SK-N-SH treated with all-trans-retinoic acid at 6 μM for 48 hours (cell line): ENCODE measurements at regions not wholly inside any gene's neighbourhood (a gene's known extent, or its start where the extent isn't known, plus 50 kb on each side); places are given as distances from the start of the nearest gene placed in this dataset.

Experiments
- ATAC-seq: fragments of 200-7000 bp; cut with Tn5 transposase; 3 replicates; pipeline ENCODE4 v1.9.1; 2020; ENCODE audit warnings: mild to moderate bottlenecking, moderate library complexity
- ARNTL ChIP-seq: fragments of 450-650 bp; formaldehyde crosslinking; IDR thresholded peaks from 2 replicates; pipeline ENCODE4 v1.5.0; 2020; ENCODE audit warnings: low read depth, mild to moderate bottlenecking, moderate library complexity, borderline replicate concordance
- BACH2 ChIP-seq: fragments of 250-450 bp; sonication (Bioruptor Pico); IDR thresholded peaks from 2 replicates; pipeline ENCODE4 v1.9.0; 2021; ENCODE audit warnings: mild to moderate bottlenecking, borderline replicate concordance
- CREB5 ChIP-seq: fragments of 250-450 bp; sonication (Bioruptor Pico); IDR thresholded peaks from 2 replicates; pipeline ENCODE4 v1.5.1; 2020; ENCODE audit warnings: low read depth, mild to moderate bottlenecking, moderate library complexity
- CSRNP3 ChIP-seq: fragments of 250-450 bp; sonication (Bioruptor Pico); IDR thresholded peaks from 2 replicates; pipeline ENCODE4 v1.5.1; 2021; ENCODE audit warnings: mild to moderate bottlenecking, moderate library complexity
- ESRRG ChIP-seq: fragments of 250-450 bp; sonication (Bioruptor Pico); IDR thresholded peaks from 2 replicates; pipeline ENCODE4 v1.6.1; 2021; ENCODE audit warnings: mild to moderate bottlenecking
- GLIS3 ChIP-seq: fragments of 250-450 bp; sonication (Bioruptor Pico); IDR thresholded peaks from 2 replicates; pipeline ENCODE4 v1.5.0; 2020; ENCODE audit warnings: mild to moderate bottlenecking, moderate library complexity
- OSR1 ChIP-seq: fragments of 250-450 bp; sonication (Bioruptor Pico); IDR thresholded peaks from 2 replicates; pipeline ENCODE4 v1.8.0; 2022; ENCODE audit warnings: moderate library complexity, mild to moderate bottlenecking, inconsistent platforms
- POU6F1 ChIP-seq: fragments of 250-450 bp; sonication (Bioruptor Pico); IDR thresholded peaks from 2 replicates; pipeline ENCODE4 v1.8.0; 2021; ENCODE audit warnings: low read depth, mild to moderate bottlenecking, moderate library complexity, borderline replicate concordance
- RARB ChIP-seq: fragments of 250-450 bp; sonication (Bioruptor Pico); IDR thresholded peaks from 2 replicates; pipeline ENCODE4 v1.8.0; 2021; ENCODE audit warnings: mild to moderate bottlenecking, moderate library complexity
- SNAI2 ChIP-seq: fragments of 250-450 bp; sonication (Bioruptor Pico); IDR thresholded peaks from 2 replicates; pipeline ENCODE4 v1.5.0; 2020; ENCODE audit warnings: mild to moderate bottlenecking, moderate library complexity
- TCF4 ChIP-seq: fragments of 250-450 bp; sonication (Bioruptor Pico); IDR thresholded peaks from 2 replicates; pipeline ENCODE4 v1.8.0; 2021; ENCODE audit warnings: mild to moderate bottlenecking, moderate library complexity, borderline replicate concordance
- TOX ChIP-seq: fragments of 250-450 bp; sonication (Bioruptor Pico); IDR thresholded peaks from 2 replicates; pipeline ENCODE4 v1.8.0; 2021; ENCODE audit warnings: mild to moderate bottlenecking, moderate library complexity, borderline replicate concordance
- ZC3H10 ChIP-seq: fragments of 250-450 bp; sonication (Bioruptor Pico); IDR thresholded peaks from 2 replicates; pipeline ENCODE4 v1.5.1; 2021; ENCODE audit warnings: mild to moderate bottlenecking, moderate library complexity
- ZFP3 ChIP-seq: fragments of 250-450 bp; sonication (Bioruptor Pico); IDR thresholded peaks from 2 replicates; pipeline ENCODE4 v1.5.0; 2020; ENCODE audit warnings: mild to moderate bottlenecking, moderate library complexity
- ZFP30 ChIP-seq: fragments of 450-650 bp; formaldehyde crosslinking; IDR thresholded peaks from 2 replicates; pipeline ENCODE4 v1.5.0; 2022; ENCODE audit warnings: mild to moderate bottlenecking, moderate library complexity
- ZNF565 ChIP-seq: fragments of 450-650 bp; formaldehyde crosslinking; conservative IDR thresholded peaks from 2 replicates; pipeline ENCODE4 v1.5.0; 2020; ENCODE audit warnings: low read depth, mild to moderate bottlenecking, moderate library complexity
- ZNF70 ChIP-seq: fragments of 450-650 bp; formaldehyde crosslinking; IDR thresholded peaks from 2 replicates; pipeline ENCODE4 v1.5.0; 2020; ENCODE audit warnings: mild to moderate bottlenecking, moderate library complexity
- ZNF8 ChIP-seq: fragments of 450-650 bp; formaldehyde crosslinking; IDR thresholded peaks from 2 replicates; pipeline ENCODE4 v1.5.0; 2020; ENCODE audit warnings: mild to moderate bottlenecking, moderate library complexity
- TF ChIP-seq, protein P1 (sequence below): fragments of 250-450 bp; sonication (Bioruptor Pico); IDR thresholded peaks from 2 replicates; pipeline ENCODE4 v1.8.0; 2020; ENCODE audit warnings: mild to moderate bottlenecking, moderate library complexity, borderline replicate concordance
- TF ChIP-seq, protein P2 (sequence below): fragments of 250-450 bp; sonication (Bioruptor Pico); IDR thresholded peaks from 2 replicates; pipeline ENCODE4 v1.5.0; 2020; ENCODE audit warnings: mild to moderate bottlenecking, moderate library complexity

DNA sequence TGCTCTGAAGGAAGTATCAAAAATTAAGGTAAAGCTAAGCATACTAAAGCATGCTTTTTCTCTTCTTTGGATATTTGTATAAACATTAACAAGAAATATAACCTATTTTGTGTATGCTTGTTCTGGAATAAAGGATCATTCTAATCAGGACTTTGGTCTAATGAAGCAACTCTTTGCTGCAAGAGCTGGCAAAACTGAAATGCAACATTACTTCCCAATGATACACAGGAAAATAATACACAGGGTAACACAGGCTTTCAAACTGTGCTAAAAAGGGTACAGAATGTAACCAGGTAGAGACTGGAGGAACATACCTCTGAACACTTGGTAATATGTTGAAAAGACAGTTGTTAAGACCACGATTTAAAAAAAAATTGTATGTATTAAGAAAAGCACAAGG, 222.5 kb upstream of the DIO2 start:
- TF ChIP-seq ESRRG (CRISPR knock-in tag) (no peak), TOX (CRISPR knock-in tag) (no peak), ZFP30 (CRISPR knock-in tag) (no peak), ARNTL (CRISPR knock-in tag) (no peak), CSRNP3 (CRISPR knock-in tag) (no peak), BACH2 (no peak), CREB5 (CRISPR knock-in tag) (no peak), TCF4 (no peak), ZC3H10 (no peak), RARB (no peak), ZNF70 (CRISPR knock-in tag) (no peak), ZNF565 (no peak), GLIS3 (CRISPR knock-in tag) (no peak), POU6F1 (CRISPR knock-in tag) (no peak)
- TF ChIP-seq, protein P1, sequence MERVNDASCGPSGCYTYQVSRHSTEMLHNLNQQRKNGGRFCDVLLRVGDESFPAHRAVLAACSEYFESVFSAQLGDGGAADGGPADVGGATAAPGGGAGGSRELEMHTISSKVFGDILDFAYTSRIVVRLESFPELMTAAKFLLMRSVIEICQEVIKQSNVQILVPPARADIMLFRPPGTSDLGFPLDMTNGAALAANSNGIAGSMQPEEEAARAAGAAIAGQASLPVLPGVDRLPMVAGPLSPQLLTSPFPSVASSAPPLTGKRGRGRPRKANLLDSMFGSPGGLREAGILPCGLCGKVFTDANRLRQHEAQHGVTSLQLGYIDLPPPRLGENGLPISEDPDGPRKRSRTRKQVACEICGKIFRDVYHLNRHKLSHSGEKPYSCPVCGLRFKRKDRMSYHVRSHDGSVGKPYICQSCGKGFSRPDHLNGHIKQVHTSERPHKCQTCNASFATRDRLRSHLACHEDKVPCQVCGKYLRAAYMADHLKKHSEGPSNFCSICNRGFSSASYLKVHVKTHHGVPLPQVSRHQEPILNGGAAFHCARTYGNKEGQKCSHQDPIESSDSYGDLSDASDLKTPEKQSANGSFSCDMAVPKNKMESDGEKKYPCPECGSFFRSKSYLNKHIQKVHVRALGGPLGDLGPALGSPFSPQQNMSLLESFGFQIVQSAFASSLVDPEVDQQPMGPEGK (CRISPR knock-in tag) = no peak
- TF ChIP-seq, protein P2, sequence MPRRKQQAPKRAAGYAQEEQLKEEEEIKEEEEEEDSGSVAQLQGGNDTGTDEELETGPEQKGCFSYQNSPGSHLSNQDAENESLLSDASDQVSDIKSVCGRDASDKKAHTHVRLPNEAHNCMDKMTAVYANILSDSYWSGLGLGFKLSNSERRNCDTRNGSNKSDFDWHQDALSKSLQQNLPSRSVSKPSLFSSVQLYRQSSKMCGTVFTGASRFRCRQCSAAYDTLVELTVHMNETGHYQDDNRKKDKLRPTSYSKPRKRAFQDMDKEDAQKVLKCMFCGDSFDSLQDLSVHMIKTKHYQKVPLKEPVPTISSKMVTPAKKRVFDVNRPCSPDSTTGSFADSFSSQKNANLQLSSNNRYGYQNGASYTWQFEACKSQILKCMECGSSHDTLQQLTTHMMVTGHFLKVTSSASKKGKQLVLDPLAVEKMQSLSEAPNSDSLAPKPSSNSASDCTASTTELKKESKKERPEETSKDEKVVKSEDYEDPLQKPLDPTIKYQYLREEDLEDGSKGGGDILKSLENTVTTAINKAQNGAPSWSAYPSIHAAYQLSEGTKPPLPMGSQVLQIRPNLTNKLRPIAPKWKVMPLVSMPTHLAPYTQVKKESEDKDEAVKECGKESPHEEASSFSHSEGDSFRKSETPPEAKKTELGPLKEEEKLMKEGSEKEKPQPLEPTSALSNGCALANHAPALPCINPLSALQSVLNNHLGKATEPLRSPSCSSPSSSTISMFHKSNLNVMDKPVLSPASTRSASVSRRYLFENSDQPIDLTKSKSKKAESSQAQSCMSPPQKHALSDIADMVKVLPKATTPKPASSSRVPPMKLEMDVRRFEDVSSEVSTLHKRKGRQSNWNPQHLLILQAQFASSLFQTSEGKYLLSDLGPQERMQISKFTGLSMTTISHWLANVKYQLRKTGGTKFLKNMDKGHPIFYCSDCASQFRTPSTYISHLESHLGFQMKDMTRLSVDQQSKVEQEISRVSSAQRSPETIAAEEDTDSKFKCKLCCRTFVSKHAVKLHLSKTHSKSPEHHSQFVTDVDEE (CRISPR knock-in tag) = no peak
- ATAC-seq = no peak

DNA sequence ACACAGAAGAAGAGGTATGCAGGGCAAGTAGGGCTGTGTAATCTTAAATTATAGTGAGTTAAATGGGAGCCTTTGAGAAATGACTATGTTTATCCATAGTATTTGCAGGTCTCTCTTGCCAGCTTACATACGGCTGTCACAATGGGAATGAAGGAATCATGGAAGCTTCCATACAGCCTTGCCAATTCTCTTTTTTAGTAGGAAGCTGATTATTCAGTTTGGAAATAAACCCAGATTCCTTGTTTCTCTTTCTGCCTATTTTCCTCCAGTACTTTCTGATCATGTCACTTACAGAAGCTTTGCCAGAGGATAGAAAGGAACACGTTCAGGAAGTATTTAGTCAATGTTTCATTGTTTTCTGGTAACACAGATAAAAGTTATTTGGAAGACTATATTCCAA, 217.4 kb upstream of the DIO2 start:
- TF ChIP-seq GLIS3 (CRISPR knock-in tag) (no peak), SNAI2 (CRISPR knock-in tag) (no peak), ZNF8 (CRISPR knock-in tag) (no peak), TOX (CRISPR knock-in tag) (no peak), OSR1 (no peak), BACH2 (no peak), ZFP3 (CRISPR knock-in tag) (no peak)
- TF ChIP-seq, protein P1 (CRISPR knock-in tag) = no peak
- TF ChIP-seq, protein P2 (CRISPR knock-in tag) = no peak
- ATAC-seq = no peak
